Left lung (tissue), 4 donors: ENCODE measurements at regions not wholly inside any gene's neighbourhood (a gene's known extent, or its start where the extent isn't known, plus 50 kb on each side); places are given as distances from the start of the nearest gene placed in this dataset.

Experiments used
- ATAC-seq: fragments of 200-7000 bp; cut with Tn5 transposase; one replicate; pipeline ENCODE4 v1.9.1; 2020; ENCODE audit warnings: moderate library complexity
- DNase-seq, 4 donors: peaks; one replicate each; pipeline ENCODE4 v3.0.0-alpha.2; 2013 to 2020
- H3K27ac ChIP-seq, 2 donors: fragments of 200-600 bp; sonication (generic) in 1 of 2; one replicate each; pipeline versions ENCODE4 v1.5.0 to v1.8.0; 2020 to 2021
- H3K27me3 ChIP-seq, 2 donors: fragments of 200-600 bp; sonication (generic) in 1 of 2; one replicate each; pipeline versions ENCODE4 v1.5.0 to v1.8.0; 2020 to 2021
- H3K36me3 ChIP-seq, 2 donors: fragments of 200-600 bp; sonication (generic) in 1 of 2; one replicate each; pipeline versions ENCODE4 v1.5.0 to v1.8.0; 2020 to 2021
- H3K4me1 ChIP-seq, 2 donors: fragments of 200-600 bp; one replicate each; pipeline ENCODE4 v1.8.0; 2021
- H3K4me3 ChIP-seq, 2 donors: fragments of 200-600 bp; sonication (generic) in 1 of 2; one replicate each; pipeline versions ENCODE4 v1.5.0 to v1.8.0; 2020 to 2021; ENCODE audit warnings: mild to moderate bottlenecking in 1 of 2
- H3K9me3 ChIP-seq, 2 donors: fragments of 200-600 bp; sonication (generic) in 1 of 2; one replicate each; pipeline versions ENCODE4 v1.5.0 to v1.8.0; 2020 to 2021
- CTCF ChIP-seq, 2 donors: fragments of 200-600 bp; sonication (generic) in 1 of 2; IDR thresholded peaks; one replicate each; pipeline versions ENCODE4 v1.5.0 to v1.8.0; 2021; ENCODE audit warnings: antibody characterized with exemption in 2 of 2
- intact Hi-C, 2 donors: fragments of 100-400 bp; cut with DNase I; formaldehyde crosslinking; loops; one replicate each; pipeline versions ENCODE4 v1.11.2 to v1.14.2; 2022
- donor health status: DM: no; HTN: yes; CAD: no.
- donor health status: DM: no; HTN: no; CAD: no.

- no peak for ATAC-seq
- H3K4me1 ChIP-seq, result no peaks in the 10 kb centered on the region
- intact Hi-C loops, result no loop called here
- DNase-seq, result no peak
- H3K4me3 ChIP-seq, result no peak overlapping the region
- no peak for TF ChIP-seq CTCF (IDR thresholded peaks at IDR 0.05)
- H3K27ac ChIP-seq, result no peak overlapping the region
- H3K27me3 ChIP-seq, result no peaks in the 10 kb centered on the region
- H3K9me3 ChIP-seq, result peaks cover 0 to 5% of the 10 kb centered on the region in 2 donors
- H3K36me3 ChIP-seq, result no peaks in the 10 kb centered on the region
Measured at GRCh38 chr1:117260761-117261423, 50.2 kb upstream of the VTCN1 start.
